GM19240 (cell line): ENCODE measurements at regions not wholly inside any gene's neighbourhood (a gene's known extent, or its start where the extent isn't known, plus 50 kb on each side); places are given as distances from the start of the nearest gene placed in this dataset.
"Not testable (repeated sequence)": the region's sequence is repeated elsewhere in the genome, so short reads cannot be mapped to it uniquely, and the experiment has no call there.

Source experiments
- DNase-seq: peaks from one replicate; pipeline ENCODE4 v3.0.0; 2011; ENCODE audit warnings: low spot score; ENCODE audit not compliant: insufficient read length

DNA sequence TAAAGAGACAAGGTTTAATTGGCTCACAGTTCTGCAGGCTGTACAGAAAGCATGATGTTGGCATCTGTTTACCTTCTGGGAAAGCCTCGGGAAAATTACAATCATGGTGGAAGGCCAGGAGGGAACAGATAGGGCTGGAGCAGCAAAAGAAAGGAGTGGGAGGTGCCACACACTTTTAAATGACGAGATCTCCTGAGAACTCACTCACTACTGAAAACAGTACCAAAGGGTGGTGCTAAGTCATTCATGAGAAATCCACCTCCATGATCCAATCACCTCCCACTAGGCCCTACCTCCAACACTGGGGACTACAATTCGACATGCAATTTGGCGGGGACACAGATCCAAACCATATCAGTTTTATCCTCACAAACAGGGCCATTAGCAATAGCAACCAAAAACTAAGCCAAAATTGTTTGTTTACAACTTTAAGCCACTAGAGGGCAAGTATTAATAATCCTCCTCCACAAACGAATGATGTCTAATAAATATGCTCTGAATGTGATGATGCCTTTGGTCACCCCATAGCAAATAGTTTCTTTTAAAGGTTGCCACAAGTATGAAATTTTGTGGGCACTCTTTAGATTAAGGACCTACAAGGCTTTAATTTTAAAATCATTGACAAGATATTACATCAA is 129.2 kb upstream of the NRBF2 start:
- DNase-seq = no peak

DNA sequence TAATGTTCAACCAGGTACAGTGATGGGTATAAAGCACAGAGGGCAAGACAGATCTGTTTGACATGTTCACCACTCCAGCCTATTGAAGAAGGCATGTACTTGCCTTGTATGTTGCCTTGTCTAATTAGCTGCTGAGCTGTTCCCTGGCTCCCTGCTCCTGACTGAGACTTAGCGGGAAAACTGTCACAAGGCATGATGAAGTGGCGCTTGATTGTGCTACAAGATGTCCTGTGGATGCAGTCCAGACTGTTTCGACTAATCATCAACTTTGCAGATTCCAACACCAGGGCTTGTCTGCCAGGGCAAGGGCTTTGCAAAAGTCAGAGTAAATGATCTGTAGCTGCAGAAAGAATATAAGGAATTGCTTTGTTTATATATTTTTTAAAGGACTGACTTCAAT is 136.2 kb upstream of the NRBF2 start:
- DNase-seq = no peak

DNA sequence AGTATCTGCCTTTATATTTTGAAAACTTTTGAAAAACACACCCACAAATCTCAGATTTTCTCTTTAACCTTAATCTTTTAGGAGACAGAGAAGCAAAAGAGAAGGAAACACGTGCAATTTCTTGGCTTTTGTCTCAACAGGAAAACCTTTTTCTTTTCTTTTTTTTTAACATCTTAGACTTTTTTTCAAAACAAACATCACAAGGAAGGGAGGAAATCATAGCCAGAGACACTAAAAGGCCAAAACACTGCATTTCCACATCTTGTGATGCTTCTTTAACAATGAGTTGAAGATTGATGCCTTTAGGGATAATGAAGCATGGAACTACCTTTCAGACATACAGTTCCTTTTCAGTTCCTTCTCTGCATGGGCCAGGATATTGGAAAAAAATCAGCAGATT is 136.6 kb upstream of the NRBF2 start:
- DNase-seq = no peak

DNA sequence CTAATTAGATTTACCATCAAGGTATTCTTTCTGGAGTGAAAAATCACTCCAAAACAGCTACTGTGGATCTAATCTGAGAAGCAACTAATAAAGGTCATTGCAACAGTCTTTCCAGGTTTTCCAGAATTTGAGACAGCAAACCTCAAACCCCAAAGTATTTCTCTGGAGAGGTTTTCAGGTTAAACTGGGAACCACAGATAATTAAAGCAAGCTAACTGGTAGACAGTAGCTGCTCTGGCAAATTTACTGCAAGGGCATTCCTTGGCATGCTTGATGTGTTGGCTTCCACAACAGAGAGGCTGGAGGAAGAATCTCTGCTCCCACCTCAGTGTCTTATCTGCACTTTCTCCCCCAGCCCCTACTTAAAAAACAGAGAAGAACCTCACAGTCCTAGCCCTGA is 140.0 kb upstream of the NRBF2 start:
- DNase-seq = no peak

DNA sequence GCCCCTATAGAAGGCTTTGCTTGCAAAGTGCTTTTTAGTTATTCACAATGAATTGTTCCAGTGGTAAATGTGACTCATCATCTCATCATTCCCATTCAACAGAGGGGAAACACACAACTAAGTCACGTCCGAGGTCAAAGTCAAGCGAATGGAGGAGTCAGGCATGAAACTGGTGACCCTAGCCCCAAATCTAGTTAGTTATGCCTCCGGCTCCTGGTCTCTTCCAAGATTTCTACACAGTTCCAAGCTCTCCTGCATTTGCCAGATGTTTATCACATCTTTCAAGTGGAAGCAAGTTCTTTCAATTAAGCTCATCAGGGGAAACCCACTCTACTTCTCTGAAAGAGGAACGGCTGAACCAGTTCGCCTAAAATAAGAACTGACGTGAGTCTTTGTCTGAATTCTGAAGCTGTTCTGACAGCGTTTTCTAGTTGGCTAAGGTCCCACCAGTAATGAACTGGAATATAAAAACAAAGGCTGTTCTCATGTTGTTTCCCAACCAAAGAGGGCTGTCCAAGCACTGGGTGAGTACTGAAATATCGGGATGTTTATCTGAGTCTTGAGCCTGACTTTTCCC is 140.9 kb upstream of the NRBF2 start:
- DNase-seq = no peak

- DNase-seq = no peak
Measured at GRCh38 chr10:62990126-62990525, 143.0 kb upstream of the NRBF2 start.

DNA sequence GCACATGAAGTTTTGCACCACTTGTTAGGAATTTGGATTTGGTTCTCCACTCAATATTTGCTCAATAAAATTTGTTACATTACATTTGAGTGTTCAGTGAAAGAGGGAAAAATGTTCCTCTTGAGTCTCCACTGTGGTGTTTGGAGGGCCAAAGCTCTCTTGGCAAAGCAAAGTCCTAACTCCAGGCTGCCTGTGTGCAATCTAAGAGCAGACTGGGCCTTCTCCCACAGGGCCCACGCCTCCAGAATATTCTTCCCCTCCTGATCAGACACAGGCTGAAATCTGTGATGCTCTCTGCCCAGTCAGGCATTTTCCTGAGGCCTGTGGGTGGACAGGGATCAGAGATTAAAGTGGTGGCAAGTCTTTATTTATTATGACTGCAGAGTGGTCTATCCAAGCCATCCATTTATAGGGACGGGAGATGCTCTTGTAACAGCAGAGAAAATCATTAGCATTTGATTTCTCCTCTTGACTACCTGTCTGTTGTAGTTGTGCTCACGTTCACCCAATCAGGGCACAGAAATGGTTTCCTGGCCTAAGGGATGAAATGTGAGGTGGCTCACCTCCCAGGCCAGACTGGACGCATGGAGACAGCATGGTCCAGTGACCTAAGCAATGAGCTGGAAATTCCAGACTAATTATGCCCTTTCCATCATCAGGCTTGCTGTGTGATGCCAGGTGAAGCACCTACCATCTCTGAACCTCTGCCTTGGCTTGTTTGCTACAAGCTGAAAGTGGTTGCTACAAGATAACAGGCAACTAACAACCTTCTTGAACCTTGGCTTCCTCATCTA is 147.1 kb upstream of the NRBF2 start:
- DNase-seq = no peak

GRCh38 chr10:62981096-62981495 is 152.0 kb upstream of the NRBF2 start:
- DNase-seq = no peak

GRCh38 chr10:62980687-62981086 is 152.4 kb upstream of the NRBF2 start:
- DNase-seq = no peak

GRCh38 chr10:62979921-62980320 is 153.2 kb upstream of the NRBF2 start:
- no peak for DNase-seq

- no peak for DNase-seq
Measured at GRCh38 chr10:62978482-62978881, 154.6 kb upstream of the NRBF2 start.

DNA sequence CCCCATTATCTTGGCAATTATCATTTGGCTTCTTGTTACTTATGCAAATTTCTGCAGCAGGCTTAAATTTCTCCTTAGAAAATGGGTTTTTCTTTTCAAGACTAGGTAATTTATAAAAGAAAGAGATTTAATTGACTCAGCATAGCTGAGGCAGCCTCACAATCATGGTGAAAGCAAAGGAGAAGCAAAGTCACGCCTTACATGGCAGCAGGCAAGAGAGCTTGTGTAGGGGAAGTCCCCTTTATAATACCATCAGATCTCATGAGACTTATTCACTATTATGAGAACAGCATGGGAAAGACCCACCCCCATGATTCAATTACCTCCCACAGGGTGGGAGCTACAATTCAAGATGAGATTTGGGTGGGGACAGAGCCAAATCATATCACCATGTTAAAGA is 158.3 kb upstream of the NRBF2 start:
- DNase-seq = not testable (repeated sequence)

- DNase-seq = no peak
Measured at GRCh38 chr10:62972103-62972502, 155.9 kb upstream of the EGR2 start.

DNA sequence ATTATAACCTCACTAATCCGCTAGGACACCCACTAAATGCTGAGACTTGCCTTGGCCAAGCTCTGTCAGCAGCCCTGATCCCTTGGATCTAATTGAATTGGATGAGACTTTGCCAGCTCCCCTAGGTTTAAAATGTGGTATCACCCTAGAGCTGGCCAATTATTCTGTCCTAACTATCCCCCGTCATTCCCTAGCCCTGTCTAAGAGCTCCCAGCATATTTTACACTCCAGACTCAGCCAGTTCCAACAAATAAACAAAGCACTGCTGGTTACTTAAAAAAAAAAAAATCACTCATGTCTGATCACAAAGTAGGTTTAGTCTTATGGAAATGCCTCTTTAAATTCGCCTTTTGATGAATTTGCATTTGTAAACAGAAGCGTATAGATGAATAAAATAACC is 147.9 kb upstream of the EGR2 start:
- DNase-seq = no peak

DNA sequence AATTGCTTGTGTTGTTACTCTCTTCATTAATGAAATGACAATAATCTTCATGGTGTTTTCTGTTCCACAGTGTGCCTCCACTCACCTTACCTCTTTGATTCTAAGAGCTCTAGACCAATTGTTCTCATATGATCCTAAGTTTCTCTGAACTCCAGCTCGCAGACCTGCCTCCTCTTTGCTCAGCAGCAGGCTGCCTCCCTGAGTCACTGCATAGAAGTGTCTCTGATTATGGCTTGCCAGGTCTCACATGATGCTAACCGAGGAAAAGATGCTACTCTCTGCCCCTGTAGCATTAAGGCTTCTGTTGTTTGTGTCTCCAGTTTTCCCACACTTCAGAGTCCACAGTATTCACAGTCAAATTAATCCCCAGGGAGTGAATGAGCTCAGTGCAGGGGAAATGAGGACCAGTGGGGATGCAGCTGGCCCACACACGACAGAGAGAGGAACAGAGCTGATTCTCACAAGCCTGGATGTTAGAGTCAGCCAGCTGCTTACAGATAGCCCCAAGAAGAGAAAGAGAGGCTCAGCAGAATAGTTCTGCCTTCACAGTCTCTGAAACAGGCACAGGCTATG is 145.9 kb upstream of the EGR2 start:
- no peak for DNase-seq

DNA sequence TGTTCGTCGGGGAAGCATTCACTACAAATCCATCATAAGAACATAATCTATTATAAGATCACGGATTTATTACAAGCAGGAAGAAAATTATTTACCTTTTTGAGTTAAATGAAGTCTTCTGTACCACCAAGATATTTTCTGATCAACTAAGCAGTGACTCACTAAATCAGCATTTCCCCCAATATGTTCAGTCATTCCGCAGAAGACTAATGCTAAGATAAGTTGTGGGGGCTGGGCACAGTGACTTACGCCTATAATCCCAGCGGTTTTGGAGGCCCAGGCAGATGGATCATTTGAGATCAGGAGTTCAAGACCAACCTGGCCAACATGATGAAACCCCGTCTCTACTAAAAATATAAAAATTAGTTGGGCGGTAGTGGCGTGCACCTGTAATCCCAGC is 144.2 kb upstream of the EGR2 start:
- DNase-seq = no peak

DNA sequence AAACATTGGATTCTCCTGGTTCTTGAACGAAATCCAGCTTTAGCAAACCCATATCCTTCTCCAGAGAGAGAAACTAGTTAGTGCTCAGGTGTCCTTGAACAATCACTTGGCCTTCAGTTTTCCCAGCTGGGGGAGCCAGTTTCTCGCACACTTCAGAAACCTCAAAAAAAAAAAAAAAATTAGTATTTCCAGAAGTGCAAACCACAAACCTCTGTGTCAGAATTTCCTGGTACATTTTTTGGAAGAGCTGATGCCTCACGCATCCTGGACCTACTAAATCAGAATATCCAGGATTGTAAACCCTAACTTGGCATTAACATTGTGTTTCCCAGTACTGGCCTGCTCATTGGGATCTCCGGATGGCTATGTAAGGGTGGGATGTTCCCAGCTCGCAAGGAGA is 143.4 kb upstream of the EGR2 start:
- no peak for DNase-seq

- no peak for DNase-seq
Measured at GRCh38 chr10:62958980-62959379, 142.8 kb upstream of the EGR2 start.

DNA sequence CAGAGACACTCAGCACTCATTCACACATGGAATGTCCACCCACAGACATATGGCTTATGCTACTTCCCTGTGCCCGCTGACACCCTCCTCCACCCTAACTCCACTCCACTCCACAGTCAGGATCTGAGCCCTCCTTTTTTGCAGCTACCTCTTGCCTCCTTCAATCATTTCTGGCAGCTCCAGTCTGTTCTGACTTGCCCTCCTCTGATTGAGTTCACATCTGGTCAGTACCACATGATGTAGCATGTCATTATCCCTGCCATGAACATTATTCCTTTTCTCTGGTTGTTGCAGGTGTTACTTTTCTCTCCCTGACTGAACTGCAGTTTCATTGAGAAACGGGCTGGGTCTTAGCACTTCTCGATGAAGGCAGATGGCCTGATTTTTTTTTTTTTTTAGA is 130.1 kb upstream of the EGR2 start:
- no peak for DNase-seq

DNA sequence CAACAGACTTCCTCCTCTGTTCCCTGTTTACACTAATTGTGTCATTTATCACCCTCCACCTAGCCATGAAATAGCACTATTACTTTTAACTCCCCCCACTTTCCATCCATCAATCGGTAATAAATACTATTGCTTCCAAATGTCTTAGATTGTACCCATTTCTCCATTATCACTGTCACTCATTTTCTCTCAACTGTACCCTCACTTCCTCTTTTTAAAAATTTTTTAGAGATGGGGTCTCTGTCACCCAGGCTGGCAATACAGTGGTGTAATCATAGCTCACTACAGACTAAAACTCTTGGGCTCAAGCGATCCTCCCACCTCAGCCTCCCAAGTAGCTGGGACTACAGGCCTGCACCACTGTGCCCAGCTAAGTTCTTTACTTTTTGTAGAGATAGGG is 123.5 kb upstream of the EGR2 start:
- no peak for DNase-seq

DNA sequence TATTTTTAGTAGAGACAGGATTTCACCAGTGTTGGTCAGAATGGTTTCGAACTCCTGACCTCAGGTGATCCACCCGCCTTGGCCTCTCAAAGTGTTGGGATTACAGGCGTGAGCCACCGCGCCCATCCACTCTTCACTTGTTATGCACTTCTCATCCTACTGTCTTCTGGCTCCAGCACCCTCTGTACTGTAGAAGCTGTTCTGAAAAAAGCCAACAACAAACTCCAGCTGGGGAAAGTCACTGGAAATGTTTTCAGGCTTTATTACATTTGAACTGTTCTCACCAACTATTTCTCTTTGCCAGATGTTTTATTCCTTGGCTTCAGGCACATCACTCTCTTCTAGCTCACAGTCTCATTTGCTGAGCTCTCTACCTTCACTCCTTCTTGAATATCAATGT is 122.5 kb upstream of the EGR2 start:
- no peak for DNase-seq

- no peak for DNase-seq
Measured at GRCh38 chr10:62937674-62938073, 121.5 kb upstream of the EGR2 start.

- no peak for DNase-seq
Measured at GRCh38 chr10:62935022-62935421, 118.9 kb upstream of the EGR2 start.
